ENCODE measurements at regions not wholly inside any gene's neighbourhood (a gene's known extent, or its start where the extent isn't known, plus 50 kb on each side); places are given as distances from the start of the nearest gene placed in this dataset.

DNA sequence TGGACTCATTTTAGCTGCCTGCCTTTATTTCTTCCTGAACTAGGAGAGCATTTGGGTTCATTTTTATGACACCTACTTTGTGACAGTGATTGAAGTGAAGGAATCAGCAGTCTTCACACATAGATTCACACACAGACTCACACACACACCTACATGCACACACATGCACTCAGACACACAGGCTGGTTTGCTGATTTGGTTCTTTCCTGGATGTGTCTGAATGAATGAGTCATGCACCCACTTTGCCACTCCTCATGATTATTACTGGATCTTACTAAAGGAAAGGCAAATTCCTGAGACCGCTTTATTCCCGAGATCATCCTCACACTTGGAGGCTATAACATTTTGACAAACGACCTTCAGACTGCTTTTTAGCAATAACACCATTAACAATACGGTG, 529.5 kb downstream of the AGTPBP1 start:
- no peaks in the 10 kb centered on the region for H3K79me2 ChIP-seq (ENCODE audit: insufficient read depth, low read depth, low read length)
- ChIA-PET POLR2A (no interaction called here), CTCF (ENCODE audit: unreplicated experiment) (interaction anchor here (0.5 kb wide), 1 partner anchor 929 kb away, joined by 3 read pairs; no protein-coding TSS in a partner anchor)
- intact Hi-C loops (cut with micrococcal nuclease; ENCODE audit: unreplicated experiment), result no loop called here
- H3K27ac ChIP-seq (ENCODE audit: low read depth, low read length, poor library complexity, severe bottlenecking), result no peak overlapping the region
- no peak for TF ChIP-seq EZH2phosphoT487 (IDR thresholded peaks at IDR 0.05; ENCODE audit: borderline replicate concordance, low read depth, low read length)
- H4K20me1 ChIP-seq (ENCODE audit: insufficient read depth, low read length), result no peaks in the 10 kb centered on the region
- H2AFZ ChIP-seq (ENCODE audit: low read length), result no peak overlapping the region
- H3K9me2 ChIP-seq (ENCODE audit: insufficient read depth, low read length), result no peaks in the 10 kb centered on the region
- H3K36me3 ChIP-seq (ENCODE audit: insufficient read depth, low read length), result no peaks in the 10 kb centered on the region
- no TSS peak for BruUV-seq (replicated peaks)
- DNase-seq (ENCODE audit: low spot score), result no peak
- no peak overlapping the region for H3K4me2 ChIP-seq (ENCODE audit: low read length)
- H3K4me1 ChIP-seq (ENCODE audit: insufficient read depth, low read length, poor library complexity, severe bottlenecking), result no peaks in the 10 kb centered on the region
- no peaks in the 10 kb centered on the region for H3K9me3 ChIP-seq (ENCODE audit: low read length)
- H3K4me3 ChIP-seq (ENCODE audit: low read depth, low read length, poor library complexity, severe bottlenecking), result no peak overlapping the region

- BruUV-seq (replicated peaks), result no TSS peak
- Histone ChIP-seq H3K79me2 (ENCODE audit: insufficient read depth, low read depth, low read length) (no peaks in the 10 kb centered on the region), H3K9me3 (ENCODE audit: low read length) (no peaks in the 10 kb centered on the region), H3K4me1 (ENCODE audit: insufficient read depth, low read length, poor library complexity, severe bottlenecking) (no peaks in the 10 kb centered on the region), H3K27ac (ENCODE audit: low read depth, low read length, poor library complexity, severe bottlenecking) (no peak overlapping the region), H3K36me3 (ENCODE audit: insufficient read depth, low read length) (no peaks in the 10 kb centered on the region), H4K20me1 (ENCODE audit: insufficient read depth, low read length) (no peaks in the 10 kb centered on the region), H3K4me3 (ENCODE audit: low read depth, low read length, poor library complexity, severe bottlenecking) (no peak overlapping the region), H3K9me2 (ENCODE audit: insufficient read depth, low read length) (no peaks in the 10 kb centered on the region), H2AFZ (ENCODE audit: low read length) (no peak overlapping the region), H3K4me2 (ENCODE audit: low read length) (no peak overlapping the region)
- no peak for TF ChIP-seq CTCF (conservative IDR thresholded peaks at IDR 0.05; ENCODE audit: low read length)
- TF ChIP-seq EZH2phosphoT487 (IDR thresholded peaks at IDR 0.05; ENCODE audit: borderline replicate concordance, low read depth, low read length), result no peak
- intact Hi-C loops (cut with micrococcal nuclease; ENCODE audit: unreplicated experiment), result no loop called here
- ChIA-PET POLR2A (no interaction called here), CTCF (ENCODE audit: unreplicated experiment) (no interaction called here)
- no peak for DNase-seq (ENCODE audit: low spot score)
These were observed 533.1 kb downstream of the AGTPBP1 start for GRCh38 chr9:85208666-85209065.

DNA sequence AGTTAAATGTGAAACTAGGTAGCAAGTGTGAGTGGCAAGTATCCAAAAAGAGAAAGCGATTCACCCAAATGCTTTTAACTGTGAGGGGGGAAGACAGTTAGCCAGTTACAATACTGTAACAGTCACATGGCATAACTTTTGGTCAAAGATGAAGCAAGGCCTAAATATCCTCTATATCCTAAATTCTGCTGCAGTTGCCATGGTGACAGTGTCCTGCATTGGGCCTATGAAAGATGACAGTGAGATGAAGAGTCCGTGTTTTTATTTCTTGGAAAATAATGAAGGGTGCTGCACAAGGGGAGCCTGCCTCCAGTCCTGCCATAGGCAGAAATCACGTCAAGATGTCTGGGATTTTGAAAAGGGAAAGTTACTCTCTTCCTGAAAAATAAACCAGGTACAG, 534.6 kb downstream of the NTRK2 start:
- H3K4me1 ChIP-seq (ENCODE audit: insufficient read depth, low read length, poor library complexity, severe bottlenecking), result no peaks in the 10 kb centered on the region
- no peak overlapping the region for H3K4me3 ChIP-seq (ENCODE audit: low read depth, low read length, poor library complexity, severe bottlenecking)
- H3K9me3 ChIP-seq (ENCODE audit: low read length), result no peaks in the 10 kb centered on the region
- TF ChIP-seq CTCF (conservative IDR thresholded peaks at IDR 0.05; ENCODE audit: low read length) (no peak), EZH2phosphoT487 (IDR thresholded peaks at IDR 0.05; ENCODE audit: borderline replicate concordance, low read depth, low read length) (no peak)
- no peak overlapping the region for H2AFZ ChIP-seq (ENCODE audit: low read length)
- no TSS peak for BruUV-seq (replicated peaks)
- no peaks in the 10 kb centered on the region for H3K79me2 ChIP-seq (ENCODE audit: insufficient read depth, low read depth, low read length)
- H3K27ac ChIP-seq (ENCODE audit: low read depth, low read length, poor library complexity, severe bottlenecking), result no peak overlapping the region
- H4K20me1 ChIP-seq (ENCODE audit: insufficient read depth, low read length), result no peaks in the 10 kb centered on the region
- intact Hi-C loops (cut with micrococcal nuclease; ENCODE audit: unreplicated experiment), result no loop called here
- DNase-seq (ENCODE audit: low spot score), result no peak
- ChIA-PET CTCF (ENCODE audit: unreplicated experiment) (no interaction called here), POLR2A (no interaction called here)
- H3K9me2 ChIP-seq (ENCODE audit: insufficient read depth, low read length), result no peaks in the 10 kb centered on the region
- H3K4me2 ChIP-seq (ENCODE audit: low read length), result no peak overlapping the region
- H3K36me3 ChIP-seq (ENCODE audit: insufficient read depth, low read length), result no peaks in the 10 kb centered on the region
